WTC11 (cell line): ENCODE measurements at regions not wholly inside any gene's neighbourhood (a gene's known extent, or its start where the extent isn't known, plus 50 kb on each side); places are given as distances from the start of the nearest gene placed in this dataset.

Experiments used
- ATAC-seq: fragments of 200-7000 bp; cut with Tn5 transposase; 2 replicates; pipeline ENCODE4 v1.10.0; 2021; ENCODE audit warnings: mild to moderate bottlenecking, moderate library complexity
- CTCF ChIA-PET: fragments of 300-600 bp; sonication (Branson Sonifier 250); formaldehyde crosslinking; loops from one replicate; lab custom pipeline; 2021; ENCODE audit warnings: antibody characterized with exemption; lab: Charles Lee
- POLR2A ChIA-PET: fragments of 350-600 bp; sonication (Branson Sonifier 250); formaldehyde crosslinking; loops from one replicate; lab custom pipeline; 2021; ENCODE audit warnings: antibody characterized with exemption; lab: Charles Lee
- DNase-seq: peaks from one replicate; pipeline ENCODE4 v3.0.0; 2021; ENCODE audit warnings: low spot score
- H3K27ac Mint-ChIP-seq: 2 replicates; pipeline ENCODE4 v1.8.0; 2021; ENCODE audit warnings: mixed read lengths
- H3K27me3 Mint-ChIP-seq: 2 replicates; pipeline ENCODE4 v1.8.0; 2021; ENCODE audit warnings: low read depth, mild to moderate bottlenecking, moderate library complexity, mixed read lengths
- H3K36me3 Mint-ChIP-seq: 2 replicates; pipeline ENCODE4 v1.8.0; 2021; ENCODE audit warnings: mixed read lengths
- H3K4me1 Mint-ChIP-seq: 2 replicates; pipeline ENCODE4 v1.8.0; 2022; ENCODE audit warnings: mixed read lengths
- H3K4me3 Mint-ChIP-seq: 2 replicates; pipeline ENCODE4 v1.8.0; 2021; ENCODE audit warnings: mild to moderate bottlenecking, moderate library complexity, mixed read lengths
- H3K9me3 Mint-ChIP-seq: 2 replicates; pipeline ENCODE4 v1.8.0; 2021; ENCODE audit warnings: mixed read lengths
- ARID4B ChIP-seq: sonication (generic); formaldehyde crosslinking; IDR thresholded peaks from 2 replicates; pipeline ENCODE4 v1.8.0; 2023; ENCODE audit warnings: missing genetic modification reagents, mild to moderate bottlenecking, borderline replicate concordance
- CDX4 ChIP-seq: fragments of 250-450 bp; sonication (Bioruptor Pico); IDR thresholded peaks from 2 replicates; pipeline ENCODE4 v1.9.0; 2021; ENCODE audit warnings: moderate library complexity, mild to moderate bottlenecking, inconsistent platforms, borderline replicate concordance
- E2F1 ChIP-seq: sonication (generic); formaldehyde crosslinking; IDR thresholded peaks from 2 replicates; pipeline ENCODE4 v1.8.0; 2022; ENCODE audit warnings: mild to moderate bottlenecking, missing genetic modification reagents
- GTF2I ChIP-seq: fragments of 250-450 bp; sonication (Bioruptor Pico); conservative IDR thresholded peaks from 2 replicates; pipeline ENCODE4 v1.4.0; 2021; ENCODE audit warnings: mild to moderate bottlenecking
- HMGXB4 ChIP-seq: sonication (generic); formaldehyde crosslinking; IDR thresholded peaks from 2 replicates; pipeline ENCODE4 v1.8.1; 2023; ENCODE audit warnings: mild to moderate bottlenecking, moderate library complexity, missing genetic modification reagents
- IRF1 ChIP-seq: sonication (generic); formaldehyde crosslinking; IDR thresholded peaks from 2 replicates; pipeline ENCODE4 v1.8.0; 2023; ENCODE audit warnings: missing genetic modification reagents
- JUN ChIP-seq: sonication (generic); formaldehyde crosslinking; IDR thresholded peaks from 2 replicates; pipeline ENCODE4 v1.8.0; 2023; ENCODE audit warnings: mild to moderate bottlenecking, missing genetic modification reagents
- MXD4 ChIP-seq: fragments of 250-450 bp; sonication (Bioruptor Pico); IDR thresholded peaks from 2 replicates; pipeline ENCODE4 v1.8.0; 2021; ENCODE audit warnings: mild to moderate bottlenecking, moderate library complexity, borderline replicate concordance
- PREB ChIP-seq: sonication (generic); formaldehyde crosslinking; IDR thresholded peaks from 2 replicates; pipeline ENCODE4 v1.8.1; 2022; ENCODE audit warnings: mild to moderate bottlenecking, missing genetic modification reagents, moderate library complexity, borderline replicate concordance
- SMAD3 ChIP-seq: sonication (generic); formaldehyde crosslinking; IDR thresholded peaks from 2 replicates; pipeline ENCODE4 v1.8.0; 2022; ENCODE audit warnings: missing genetic modification reagents, mild to moderate bottlenecking, borderline replicate concordance
- SMAD4 ChIP-seq: sonication (generic); formaldehyde crosslinking; IDR thresholded peaks from 2 replicates; pipeline ENCODE4 v1.8.0; 2022; ENCODE audit warnings: mild to moderate bottlenecking, missing genetic modification reagents
- TP53 ChIP-seq: sonication (generic); formaldehyde crosslinking; IDR thresholded peaks from 2 replicates; pipeline ENCODE4 v1.8.1; 2023; ENCODE audit warnings: mild to moderate bottlenecking, missing genetic modification reagents
- ZNF232 ChIP-seq: sonication (generic); formaldehyde crosslinking; IDR thresholded peaks from 2 replicates; pipeline ENCODE4 v1.8.0; 2022; ENCODE audit warnings: mild to moderate bottlenecking, missing genetic modification reagents
- ZNF423 ChIP-seq: fragments of 250-450 bp; sonication (Bioruptor Pico); IDR thresholded peaks from 2 replicates; pipeline ENCODE4 v2.1.2; 2022; ENCODE audit warnings: mild to moderate bottlenecking, moderate library complexity
- TF ChIP-seq, protein P1 (sequence below): sonication (generic); formaldehyde crosslinking; IDR thresholded peaks from 2 replicates; pipeline ENCODE4 v1.8.1; 2023; ENCODE audit warnings: mild to moderate bottlenecking, missing genetic modification reagents

DNA sequence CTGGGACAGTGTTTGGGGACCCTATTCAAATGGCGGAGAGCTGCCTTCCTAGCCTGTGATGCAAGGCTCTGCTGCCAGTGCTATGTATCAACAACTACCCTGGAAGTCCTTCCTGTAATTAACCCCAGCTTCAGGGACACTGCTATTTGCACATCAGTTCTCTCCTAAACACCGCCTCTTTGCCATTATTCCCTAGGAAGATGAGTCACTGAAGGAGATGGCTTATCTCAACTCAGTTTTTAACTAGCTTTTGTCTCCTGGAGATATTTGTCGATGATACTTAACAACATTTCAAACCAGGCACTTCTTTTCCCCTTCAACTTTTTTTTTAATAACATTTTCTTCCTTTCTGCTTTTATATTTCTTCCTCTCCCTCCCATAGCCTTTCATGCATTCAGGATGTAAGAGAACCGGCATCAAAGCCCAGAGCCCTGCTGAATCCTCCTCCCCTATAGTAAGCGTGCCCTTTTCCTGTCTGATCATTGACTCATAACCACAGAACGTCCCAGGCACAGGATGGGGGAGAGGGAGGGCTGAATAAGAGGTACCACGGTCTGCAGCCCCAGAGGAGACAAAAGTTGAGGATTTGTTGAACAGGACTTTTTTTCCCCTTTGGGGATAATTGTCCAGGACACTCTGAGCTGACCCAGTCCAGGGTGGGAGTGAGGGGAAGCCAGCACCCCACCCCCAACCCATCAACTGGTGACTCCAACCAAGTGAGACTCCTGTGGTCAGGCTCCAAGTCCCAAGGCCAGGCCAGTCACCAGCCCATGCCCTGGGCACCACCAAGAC is 387.8 kb upstream of the SALL1 start (continued):
- TF ChIP-seq E2F1 (CRISPR knock-in tag) (no peak), GTF2I (CRISPR knock-in tag) (no peak)

- CTCF ChIA-PET: no interaction called here
- no peak for ATAC-seq
- no peak overlapping the region for H3K27ac Mint-ChIP-seq
- peaks cover 47% of the 10 kb centered on the region for H3K4me1 Mint-ChIP-seq
- no peak for TF ChIP-seq TP53 (CRISPR knock-in tag)
- no peak for TF ChIP-seq SMAD4
- TF ChIP-seq JUN (CRISPR knock-in tag): no peak
- no peak for TF ChIP-seq ARID4B (CRISPR knock-in tag)
- TF ChIP-seq HMGXB4 (CRISPR knock-in tag): no peak
- TF ChIP-seq, all 79 proteins: peak for 0
- Mint-ChIP-seq H3K9me3 (no peaks in the 10 kb centered on the region), H3K27me3 (no peaks in the 10 kb centered on the region), H3K4me3 (no peak overlapping the region), H3K36me3 (no peaks in the 10 kb centered on the region)
- no peak for DNase-seq
- POLR2A ChIA-PET: interaction anchor here (0.6 kb wide), 1 partner anchor 90 kb away, joined by 5 read pairs; no protein-coding TSS in a partner anchor
Measured at GRCh38 chr16:51535591-51535990, 384.5 kb upstream of the SALL1 start.

DNA sequence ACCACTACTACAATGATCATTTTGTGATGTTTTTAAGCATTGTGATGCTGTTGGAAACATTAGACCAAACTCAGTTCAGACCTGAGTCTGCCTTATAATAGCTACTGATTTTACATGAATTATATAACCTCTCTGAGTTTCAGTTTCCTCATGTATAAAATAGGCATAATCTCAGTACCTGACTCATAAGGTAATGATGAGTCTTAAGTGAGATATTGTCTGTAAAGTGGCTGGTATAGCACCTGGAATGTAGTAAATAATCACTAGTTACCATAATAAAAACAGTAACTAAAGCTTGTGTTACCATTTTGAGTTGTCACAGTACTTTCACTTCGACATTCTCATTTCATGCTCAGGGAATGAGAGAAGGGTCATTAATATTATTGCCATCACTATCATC is 381.5 kb upstream of the SALL1 start:
- H3K27ac Mint-ChIP-seq: no peak overlapping the region
- no peak overlapping the region for H3K4me3 Mint-ChIP-seq
- H3K27me3 Mint-ChIP-seq: no peaks in the 10 kb centered on the region
- CTCF ChIA-PET: no interaction called here
- no peak for ATAC-seq
- no peak for DNase-seq
- H3K9me3 Mint-ChIP-seq: no peaks in the 10 kb centered on the region
- POLR2A ChIA-PET: interaction anchor here (0.6 kb wide), 2 partner anchors 88 to 297 kb away, joined by 8 to 12 read pairs; no protein-coding TSS in a partner anchor
- H3K36me3 Mint-ChIP-seq: no peaks in the 10 kb centered on the region
- peaks cover 19% of the 10 kb centered on the region for H3K4me1 Mint-ChIP-seq
- TF ChIP-seq IRF1 (CRISPR knock-in tag) (no peak), CDX4 (no peak), SMAD3 (CRISPR knock-in tag) (no peak), ZNF423 (CRISPR knock-in tag) (no peak), ZNF232 (CRISPR knock-in tag) (no peak), MXD4 (no peak), HMGXB4 (CRISPR knock-in tag) (no peak), PREB (no peak)
- TF ChIP-seq, protein P1, sequence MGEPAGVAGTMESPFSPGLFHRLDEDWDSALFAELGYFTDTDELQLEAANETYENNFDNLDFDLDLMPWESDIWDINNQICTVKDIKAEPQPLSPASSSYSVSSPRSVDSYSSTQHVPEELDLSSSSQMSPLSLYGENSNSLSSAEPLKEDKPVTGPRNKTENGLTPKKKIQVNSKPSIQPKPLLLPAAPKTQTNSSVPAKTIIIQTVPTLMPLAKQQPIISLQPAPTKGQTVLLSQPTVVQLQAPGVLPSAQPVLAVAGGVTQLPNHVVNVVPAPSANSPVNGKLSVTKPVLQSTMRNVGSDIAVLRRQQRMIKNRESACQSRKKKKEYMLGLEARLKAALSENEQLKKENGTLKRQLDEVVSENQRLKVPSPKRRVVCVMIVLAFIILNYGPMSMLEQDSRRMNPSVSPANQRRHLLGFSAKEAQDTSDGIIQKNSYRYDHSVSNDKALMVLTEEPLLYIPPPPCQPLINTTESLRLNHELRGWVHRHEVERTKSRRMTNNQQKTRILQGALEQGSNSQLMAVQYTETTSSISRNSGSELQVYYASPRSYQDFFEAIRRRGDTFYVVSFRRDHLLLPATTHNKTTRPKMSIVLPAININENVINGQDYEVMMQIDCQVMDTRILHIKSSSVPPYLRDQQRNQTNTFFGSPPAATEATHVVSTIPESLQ (CRISPR knock-in tag): no peak
